Tibial nerve (tissue), 4 donors: ENCODE measurements at regions not wholly inside any gene's neighbourhood (a gene's known extent, or its start where the extent isn't known, plus 50 kb on each side); places are given as distances from the start of the nearest gene placed in this dataset.
A peak's percentile ranks its signal among the peaks of the same experiment; 100 is the strongest.

Source experiments
- DNase-seq, 2 donors: peaks; one replicate each; pipeline ENCODE4 v3.0.0-alpha.2; 2019; ENCODE audit warnings: low spot score in 2 of 2
- H3K27ac ChIP-seq, 4 donors: fragments of 200-600 bp; sonication (generic) in 3 of 4; one replicate each; pipeline ENCODE4 v1.5.1; 2017 to 2019; ENCODE audit warnings: mild to moderate bottlenecking in 1 of 4
- H3K27me3 ChIP-seq, 2 donors: fragments of 200-600 bp; sonication (generic) in 1 of 2; one replicate each; pipeline versions ENCODE4 v1.5.1 to v1.6.0; 2017 to 2019
- H3K36me3 ChIP-seq, 3 donors: fragments of 200-600 bp; sonication (generic); one replicate each; pipeline ENCODE4 v1.5.1; 2018 to 2019
- H3K4me1 ChIP-seq, 4 donors: fragments of 200-600 bp; sonication (generic) in 3 of 4; one replicate each; pipeline ENCODE4 v1.5.1; 2017 to 2019
- H3K4me3 ChIP-seq, 4 donors: fragments of 200-600 bp; sonication (generic) in 3 of 4; one replicate each; pipeline ENCODE4 v1.5.1; 2017 to 2019; ENCODE audit warnings: mild to moderate bottlenecking in 1 of 4, moderate library complexity in 1 of 4
- H3K9me3 ChIP-seq, 4 donors: fragments of 200-600 bp; sonication (generic) in 3 of 4; one replicate each; pipeline ENCODE4 v1.5.1; 2017 to 2019
- CTCF ChIP-seq, 5 experiments: fragments of 200-600 bp in 3 of 5; fragments of 450-650 bp in 2 of 5; sonication (generic) in 3 of 5; IDR thresholded peaks; one replicate each; pipeline ENCODE4 v1.5.1; 2016 to 2019; ENCODE audit warnings: antibody characterized with exemption in 5 of 5, mild to moderate bottlenecking in 3 of 5, moderate library complexity in 2 of 5
- EP300 ChIP-seq, 2 donors: sonication (generic); formaldehyde crosslinking; IDR thresholded peaks; one replicate each; pipeline ENCODE4 v1.6.1; 2017; ENCODE audit warnings: antibody characterized with exemption in 2 of 2, mild to moderate bottlenecking in 1 of 2
- POLR2A ChIP-seq, 2 donors: fragments of 450-650 bp; IDR thresholded peaks; one replicate each; pipeline ENCODE4 v1.6.1; 2017; ENCODE audit warnings: antibody characterized with exemption in 2 of 2, mild to moderate bottlenecking in 2 of 2, moderate library complexity in 2 of 2
- WGBS, 2 donors: methylation state at CpG; one replicate each; pipeline ENCODE4 v1.1.5; 2018; 5-methylcytosine and 5-hydroxymethylcytosine counted together

GRCh38 chr5:171575808-171576207 lies 156.4 kb downstream of the FGF18 start:
- Histone ChIP-seq H3K9me3 (peaks cover 0 to 6% (median 0%) of the 10 kb centered on the region in 4 donors), H3K4me1 (peaks cover 0 to 42% (median 1%) of the 10 kb centered on the region in 4 donors), H3K27ac (no peak overlapping the region), H3K36me3 (no peaks in the 10 kb centered on the region), H3K4me3 (no peak overlapping the region), H3K27me3 (no peaks in the 10 kb centered on the region)
- WGBS, 2 donors, result 97 to 98% methylated on average over 3 of the region's 3 CpGs
- TF ChIP-seq POLR2A (IDR thresholded peaks at IDR 0.05) (no peak), EP300 (IDR thresholded peaks at IDR 0.05) (no peak), CTCF (IDR thresholded peaks at IDR 0.05) (no peak)
- DNase-seq, result no peak

- TF ChIP-seq CTCF (IDR thresholded peaks at IDR 0.05) (no peak), EP300 (IDR thresholded peaks at IDR 0.05) (no peak), POLR2A (IDR thresholded peaks at IDR 0.05) (no peak)
- no peaks in the 10 kb centered on the region for H3K27me3 ChIP-seq
- H3K27ac ChIP-seq, result no peak overlapping the region
- peaks cover 0 to 42% (median 1%) of the 10 kb centered on the region in 4 donors for H3K4me1 ChIP-seq
- no peak for DNase-seq
- 80 to 87% methylated on average over 13 of the region's 13 CpGs for WGBS, 2 donors
- no peak overlapping the region for H3K4me3 ChIP-seq
- H3K36me3 ChIP-seq, result no peaks in the 10 kb centered on the region
- peaks cover 0 to 6% (median 0%) of the 10 kb centered on the region in 4 donors for H3K9me3 ChIP-seq
These were observed 157.8 kb downstream of the FGF18 start for GRCh38 chr5:171577042-171577758.

DNA sequence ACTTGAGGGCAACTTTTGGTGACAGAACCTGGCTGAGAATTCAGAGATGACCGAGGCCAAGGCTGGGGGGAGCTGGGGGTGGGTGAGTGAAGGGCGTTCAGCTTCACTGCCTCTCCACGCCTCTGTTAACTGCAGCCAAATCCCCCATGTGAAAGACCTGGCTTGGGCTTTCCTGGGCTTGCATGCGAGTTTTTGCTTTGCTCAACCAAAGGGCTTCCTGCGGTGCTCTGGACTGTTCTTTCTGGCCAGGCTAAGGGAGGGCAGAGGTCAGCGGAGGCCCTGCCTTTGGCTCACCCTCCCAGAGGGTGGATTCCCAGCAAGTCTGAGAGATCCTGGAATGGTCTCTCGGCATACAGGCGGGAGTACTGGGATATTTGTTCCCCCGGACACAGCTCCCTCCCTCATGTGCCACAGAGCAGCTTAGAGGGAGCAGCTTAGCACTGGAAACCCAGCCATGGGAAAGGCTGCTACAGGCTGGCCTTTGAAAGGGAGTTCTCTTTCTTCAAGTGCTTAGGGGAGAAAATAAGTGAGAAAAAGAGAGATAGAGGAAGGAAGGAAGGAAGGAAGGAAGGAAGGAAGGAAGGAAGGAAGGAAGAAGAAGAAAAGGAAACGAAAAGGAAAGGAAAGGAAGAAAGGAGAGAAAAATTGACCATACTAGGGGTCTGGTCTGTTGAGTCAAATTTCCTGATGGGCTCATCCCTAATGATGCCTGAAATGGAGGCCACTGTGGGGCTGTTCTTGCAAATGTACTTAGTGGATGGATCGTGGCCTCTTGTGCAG lies 158.8 kb downstream of the FGF18 start:
- Histone ChIP-seq H3K4me1 (peaks cover 0 to 42% (median 1%) of the 10 kb centered on the region in 4 donors), H3K36me3 (no peaks in the 10 kb centered on the region), H3K27ac (peak overlapping the region in 3 of 4 donors; percentile 17 to 77 (median 75)), H3K27me3 (no peaks in the 10 kb centered on the region), H3K4me3 (no peak overlapping the region), H3K9me3 (peaks cover 0 to 6% (median 0%) of the 10 kb centered on the region in 4 donors)
- DNase-seq, result peak; percentile 28 to 57
- TF ChIP-seq POLR2A (IDR thresholded peaks at IDR 0.05) (no peak), CTCF (IDR thresholded peaks at IDR 0.05) (no peak), EP300 (IDR thresholded peaks at IDR 0.05) (peak in 1 of 2 donors; percentile 72)
- 30 to 42% methylated on average over 9 to 10 of the region's 11 CpGs for WGBS, 2 donors

DNA sequence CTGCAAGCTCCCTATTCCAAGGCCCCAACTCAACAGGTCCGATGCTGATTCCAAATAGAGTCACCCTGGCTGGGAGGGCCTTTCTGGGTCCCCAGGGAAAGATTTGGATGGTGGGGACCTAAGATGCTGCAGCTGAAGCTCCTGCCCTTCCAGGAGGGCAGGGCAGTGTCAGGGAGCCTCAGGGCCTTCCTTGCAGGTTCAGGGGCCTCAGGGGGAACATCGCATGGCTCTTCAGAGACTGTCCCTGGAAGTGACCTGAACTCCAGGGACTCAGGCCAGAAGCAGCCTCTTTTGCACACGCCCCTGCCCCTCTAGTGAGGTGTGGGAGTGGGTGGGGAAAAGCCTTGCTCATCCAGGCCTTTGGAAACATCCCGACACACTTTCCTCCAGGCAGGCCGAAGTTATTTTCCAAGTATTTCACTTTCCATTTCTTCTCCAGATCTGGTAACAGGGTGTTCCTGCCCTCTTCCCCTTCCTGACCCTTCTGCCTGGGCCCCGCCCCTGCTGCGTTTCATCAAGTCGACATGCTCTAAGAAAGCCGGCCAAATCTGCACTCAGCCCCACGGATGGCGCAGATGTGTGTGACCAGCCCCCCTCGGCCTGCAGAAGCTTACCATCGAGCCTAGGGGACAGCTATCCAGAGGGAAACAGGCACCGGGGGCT lies 159.5 kb downstream of the FGF18 start:
- 53 to 56% methylated on average over 14 of the region's 14 CpGs for WGBS, 2 donors
- H3K4me1 ChIP-seq, result peaks cover 0 to 39% (median 1%) of the 10 kb centered on the region in 4 donors
- no peaks in the 10 kb centered on the region for H3K27me3 ChIP-seq
- peak; percentile 59 to 66 for DNase-seq
- H3K9me3 ChIP-seq, result peaks cover 0 to 6% (median 0%) of the 10 kb centered on the region in 4 donors
- TF ChIP-seq EP300 (IDR thresholded peaks at IDR 0.05) (peak in 1 of 2 donors; percentile 56), CTCF (IDR thresholded peaks at IDR 0.05) (no peak)
- H3K4me3 ChIP-seq, result no peak overlapping the region
- H3K36me3 ChIP-seq, result no peaks in the 10 kb centered on the region
- H3K27ac ChIP-seq, result peak overlapping the region; percentile 17 to 77 (median 49)
